ENCODE measurements at regions not wholly inside any gene's neighbourhood (a gene's known extent, or its start where the extent isn't known, plus 50 kb on each side); places are given as distances from the start of the nearest gene placed in this dataset.

GRCh38 chr6:8207191-8207868 is 105.0 kb upstream of the EEF1E1 start:
- TF ChIP-seq CTCF (IDR thresholded peaks at IDR 0.05) (no peak), POLR2A (IDR thresholded peaks at IDR 0.05) (no peak)

All from body of pancreas (tissue), 4 donors.